ENCODE measurements at regions not wholly inside any gene's neighbourhood (a gene's known extent, or its start where the extent isn't known, plus 50 kb on each side); places are given as distances from the start of the nearest gene placed in this dataset.

- no peak for DNase-seq
- H3K4me3 Mint-ChIP-seq = no peak overlapping the region
- H3K9me3 Mint-ChIP-seq = peaks cover 6% of the 10 kb centered on the region
- H3K4me1 Mint-ChIP-seq = no peaks in the 10 kb centered on the region
- H3K27me3 Mint-ChIP-seq (ENCODE audit: low read depth, poor library complexity) = peaks cover 10% of the 10 kb centered on the region
- no peaks in the 10 kb centered on the region for H3K36me3 Mint-ChIP-seq (ENCODE audit: low read depth)
- no peak for TF ChIP-seq CTCF (IDR thresholded peaks at IDR 0.05)
- no peak overlapping the region for H3K27ac Mint-ChIP-seq
Measured at GRCh38 chr4:38504396-38504715, 159.6 kb upstream of the KLF3 start.

GRCh38 chr4:38509551-38509950, 154.4 kb upstream of the KLF3 start:
- no peak for DNase-seq
- no peak for TF ChIP-seq CTCF (IDR thresholded peaks at IDR 0.05)
- Mint-ChIP-seq H3K36me3 (ENCODE audit: low read depth) (no peaks in the 10 kb centered on the region), H3K4me3 (no peak overlapping the region), H3K27me3 (ENCODE audit: low read depth, poor library complexity) (peaks cover 10% of the 10 kb centered on the region), H3K9me3 (peaks cover 6% of the 10 kb centered on the region), H3K4me1 (peaks cover 16% of the 10 kb centered on the region), H3K27ac (no peak overlapping the region)

GRCh38 chr4:38510201-38510600, 153.8 kb upstream of the KLF3 start:
- H3K36me3 Mint-ChIP-seq (ENCODE audit: low read depth) = no peaks in the 10 kb centered on the region
- peaks cover 6% of the 10 kb centered on the region for H3K9me3 Mint-ChIP-seq

GRCh38 chr4:38511702-38512101, 152.3 kb upstream of the KLF3 start:
- no peaks in the 10 kb centered on the region for H3K36me3 Mint-ChIP-seq (ENCODE audit: low read depth)
- H3K27me3 Mint-ChIP-seq (ENCODE audit: low read depth, poor library complexity) = peaks cover 13% of the 10 kb centered on the region
- H3K27ac Mint-ChIP-seq = no peak overlapping the region
- H3K4me1 Mint-ChIP-seq = peaks cover 16% of the 10 kb centered on the region
- TF ChIP-seq CTCF (IDR thresholded peaks at IDR 0.05) = no peak
- no peak overlapping the region for H3K4me3 Mint-ChIP-seq
- peaks cover 3% of the 10 kb centered on the region for H3K9me3 Mint-ChIP-seq
- DNase-seq = no peak

More at GRCh38 chr4:38510201-38510600, 153.8 kb upstream of the KLF3 start:
- peaks cover 16% of the 10 kb centered on the region for H3K4me1 Mint-ChIP-seq
- no peak for DNase-seq
- peaks cover 13% of the 10 kb centered on the region for H3K27me3 Mint-ChIP-seq (ENCODE audit: low read depth, poor library complexity)
- H3K4me3 Mint-ChIP-seq = no peak overlapping the region
- H3K27ac Mint-ChIP-seq = no peak overlapping the region
- TF ChIP-seq CTCF (IDR thresholded peaks at IDR 0.05) = no peak

GRCh38 chr4:38512840-38513239, 151.2 kb upstream of the KLF3 start:
- Mint-ChIP-seq H3K27ac (no peak overlapping the region), H3K36me3 (ENCODE audit: low read depth) (no peaks in the 10 kb centered on the region), H3K4me1 (peaks cover 16% of the 10 kb centered on the region), H3K4me3 (no peak overlapping the region), H3K9me3 (peaks cover 3% of the 10 kb centered on the region), H3K27me3 (ENCODE audit: low read depth, poor library complexity) (peaks cover 10% of the 10 kb centered on the region)
- no peak for TF ChIP-seq CTCF (IDR thresholded peaks at IDR 0.05)
- DNase-seq = no peak

GRCh38 chr4:38514465-38515146, 149.4 kb upstream of the KLF3 start:
- Mint-ChIP-seq H3K4me3 (no peak overlapping the region), H3K36me3 (ENCODE audit: low read depth) (no peaks in the 10 kb centered on the region), H3K27me3 (ENCODE audit: low read depth, poor library complexity) (peaks cover 6% of the 10 kb centered on the region), H3K4me1 (peaks cover 16% of the 10 kb centered on the region), H3K9me3 (no peaks in the 10 kb centered on the region), H3K27ac (no peak overlapping the region)
- no peak for TF ChIP-seq CTCF (IDR thresholded peaks at IDR 0.05)
- no peak for DNase-seq
